Body of pancreas (tissue), 4 donors: ENCODE measurements at regions not wholly inside any gene's neighbourhood (a gene's known extent, or its start where the extent isn't known, plus 50 kb on each side); places are given as distances from the start of the nearest gene placed in this dataset.

ENCODE experiments used
- ATAC-seq: fragments of 150-250 bp; one replicate; pipeline ENCODE4 v1.9.1; 2016
- DNase-seq, 4 donors: peaks; one replicate each; pipeline ENCODE4 v3.0.0-alpha.2; 2019
- H3K27ac ChIP-seq, 4 donors: fragments of 200-600 bp; sonication (generic); 1 replicate in 3 of 4; 2 replicates in 1 of 4; pipeline versions ENCODE4 v1.5.1 to v1.6.1; 2016 to 2019; ENCODE audit warnings: mild to moderate bottlenecking in 1 of 4, mixed read lengths in 1 of 4, moderate library complexity in 1 of 4
- H3K27me3 ChIP-seq, 2 donors: fragments of 200-600 bp; sonication (generic); one replicate each; pipeline ENCODE4 v1.6.0; 2016; ENCODE audit warnings: mild to moderate bottlenecking in 1 of 2
- H3K36me3 ChIP-seq, 2 donors: fragments of 200-600 bp; sonication (generic); replicated peaks in 1 of 2; 2 replicates each; pipeline ENCODE4 v1.5.1; 2016; ENCODE audit warnings: low read depth in 2 of 2; ENCODE audit not compliant: insufficient read depth in 1 of 2
- H3K4me1 ChIP-seq: fragments of 200-600 bp; sonication (generic); one replicate; pipeline ENCODE4 v1.6.0; 2016
- H3K4me3 ChIP-seq, 2 donors: fragments of 200-600 bp; sonication (generic); 1 replicate in 1 of 2; 2 replicates in 1 of 2; pipeline ENCODE4 v1.5.1; 2016 to 2019
- H3K9me3 ChIP-seq, 3 donors: fragments of 200-600 bp; sonication (generic); 1 replicate in 2 of 3; 2 replicates in 1 of 3; pipeline ENCODE4 v1.5.1; 2016
- CTCF ChIP-seq, 7 experiments: fragments of 450-650 bp in 4 of 7; fragments of 200-600 bp in 3 of 7; sonication (generic) in 3 of 7; IDR thresholded peaks; one replicate each; pipeline ENCODE4 v1.5.1; 2016 to 2019; ENCODE audit warnings: antibody characterized with exemption in 7 of 7
- POLR2A ChIP-seq, 3 donors: fragments of 450-650 bp; IDR thresholded peaks; one replicate each; pipeline ENCODE4 v1.6.1; 2016; ENCODE audit warnings: antibody characterized with exemption in 3 of 3, mild to moderate bottlenecking in 2 of 3
- WGBS, 2 donors: methylation state at CpG; one replicate each; pipeline ENCODE4 v1.1.5; 2017; 5-methylcytosine and 5-hydroxymethylcytosine counted together
- intact Hi-C: fragments of 100-400 bp; cut with DNase I; formaldehyde crosslinking; loops from one replicate; pipeline ENCODE4 v1.15.1; 2023

DNA sequence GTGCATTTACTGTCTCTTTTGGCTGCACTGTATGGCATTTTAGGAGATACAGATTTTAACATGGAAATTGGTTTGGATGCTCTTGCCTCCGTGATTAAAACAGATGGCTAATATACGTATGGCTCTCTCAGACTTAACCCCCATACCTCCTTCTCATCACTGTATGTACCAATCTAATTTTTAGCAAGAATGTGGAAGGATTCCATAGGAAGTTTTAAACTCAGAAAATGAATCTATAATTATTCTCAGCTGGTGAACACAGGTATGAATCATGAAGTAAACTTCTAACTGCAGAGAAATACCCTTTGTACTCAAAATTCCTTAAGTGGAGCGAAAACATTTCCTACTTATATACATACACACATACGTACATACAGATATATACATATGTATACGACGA, 210.5 kb upstream of the NEIL3 start:
- Histone ChIP-seq H3K27ac (no peak overlapping the region), H3K4me3 (no peak overlapping the region), H3K9me3 (no peaks in the 10 kb centered on the region), H3K27me3 (no peaks in the 10 kb centered on the region), H3K36me3 (no peaks in the 10 kb centered on the region), H3K4me1 (no peaks in the 10 kb centered on the region)
- TF ChIP-seq POLR2A (IDR thresholded peaks at IDR 0.05) (no peak), CTCF (IDR thresholded peaks at IDR 0.05) (no peak)
- 69 to 78% methylated on average over 6 of the region's 6 CpGs for WGBS, 2 donors
- no peak for DNase-seq
- intact Hi-C loops, result no loop called here
- no peak for ATAC-seq

DNA sequence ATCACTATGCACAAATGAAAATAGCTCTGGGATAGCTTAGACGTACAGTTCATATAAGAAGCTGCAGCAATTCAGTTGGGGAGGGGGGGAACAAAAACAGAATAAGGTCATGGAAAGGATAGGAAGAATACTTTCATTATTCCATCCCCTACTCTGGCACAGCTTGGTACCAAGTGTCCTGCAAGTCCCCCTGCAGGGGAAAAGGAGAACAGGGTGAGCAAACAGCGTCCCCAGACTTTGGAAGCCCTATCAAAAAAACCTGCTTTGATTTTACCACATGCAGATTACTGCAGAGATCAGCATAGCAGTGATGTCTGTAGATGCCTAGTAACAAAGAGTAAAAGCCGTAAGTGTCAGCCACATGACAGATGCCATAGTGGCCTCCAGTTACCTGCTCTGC, 209.4 kb upstream of the NEIL3 start:
- H3K4me1 ChIP-seq, result no peaks in the 10 kb centered on the region
- DNase-seq, result no peak
- H3K9me3 ChIP-seq, result no peaks in the 10 kb centered on the region
- no peak for TF ChIP-seq POLR2A (IDR thresholded peaks at IDR 0.05)
- TF ChIP-seq CTCF (IDR thresholded peaks at IDR 0.05), result no peak
- no peaks in the 10 kb centered on the region for H3K27me3 ChIP-seq
- no peak overlapping the region for H3K4me3 ChIP-seq
- no peak for ATAC-seq
- intact Hi-C loops, result no loop called here
- WGBS, 2 donors, result 59 to 74% methylated on average over 3 of the region's 3 CpGs
- H3K36me3 ChIP-seq, result no peaks in the 10 kb centered on the region
- no peak overlapping the region for H3K27ac ChIP-seq

GRCh38 chr4:177103619-177104018, 206.1 kb upstream of the NEIL3 start:
- intact Hi-C loops, result no loop called here
- Histone ChIP-seq H3K27ac (no peak overlapping the region), H3K36me3 (no peaks in the 10 kb centered on the region), H3K9me3 (no peaks in the 10 kb centered on the region), H3K4me1 (no peaks in the 10 kb centered on the region), H3K4me3 (no peak overlapping the region), H3K27me3 (no peaks in the 10 kb centered on the region)
- TF ChIP-seq CTCF (IDR thresholded peaks at IDR 0.05), result no peak
- no peak for TF ChIP-seq POLR2A (IDR thresholded peaks at IDR 0.05)
- DNase-seq (no peak), ATAC-seq (no peak)

DNA sequence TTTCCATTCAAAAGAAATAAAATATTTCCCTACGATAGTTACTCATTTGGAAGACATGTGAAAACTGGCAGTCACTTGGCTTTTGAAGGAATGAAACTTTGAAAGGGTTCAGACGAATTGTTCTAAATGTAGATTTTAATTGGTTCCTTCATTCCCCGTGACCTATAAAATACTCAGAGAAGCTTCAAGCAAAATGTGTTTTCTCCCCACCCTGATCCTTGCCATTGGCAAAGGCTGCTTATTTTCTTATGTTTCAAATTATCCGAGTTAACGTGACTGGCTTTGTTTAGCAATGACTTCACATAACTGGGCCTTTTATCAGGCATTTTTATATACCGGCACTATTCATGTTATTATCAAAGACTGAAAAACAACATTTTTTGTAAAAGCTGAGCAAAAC, 204.1 kb upstream of the NEIL3 start:
- DNase-seq (no peak), ATAC-seq (no peak)
- intact Hi-C loops, result no loop called here
- Histone ChIP-seq H3K27ac (no peak overlapping the region), H3K9me3 (no peaks in the 10 kb centered on the region), H3K27me3 (no peaks in the 10 kb centered on the region), H3K4me3 (no peak overlapping the region), H3K36me3 (no peaks in the 10 kb centered on the region), H3K4me1 (no peaks in the 10 kb centered on the region)
- WGBS, 2 donors, result 73 to 75% methylated on average over 6 of the region's 6 CpGs
- TF ChIP-seq CTCF (IDR thresholded peaks at IDR 0.05) (no peak), POLR2A (IDR thresholded peaks at IDR 0.05) (no peak)

DNA sequence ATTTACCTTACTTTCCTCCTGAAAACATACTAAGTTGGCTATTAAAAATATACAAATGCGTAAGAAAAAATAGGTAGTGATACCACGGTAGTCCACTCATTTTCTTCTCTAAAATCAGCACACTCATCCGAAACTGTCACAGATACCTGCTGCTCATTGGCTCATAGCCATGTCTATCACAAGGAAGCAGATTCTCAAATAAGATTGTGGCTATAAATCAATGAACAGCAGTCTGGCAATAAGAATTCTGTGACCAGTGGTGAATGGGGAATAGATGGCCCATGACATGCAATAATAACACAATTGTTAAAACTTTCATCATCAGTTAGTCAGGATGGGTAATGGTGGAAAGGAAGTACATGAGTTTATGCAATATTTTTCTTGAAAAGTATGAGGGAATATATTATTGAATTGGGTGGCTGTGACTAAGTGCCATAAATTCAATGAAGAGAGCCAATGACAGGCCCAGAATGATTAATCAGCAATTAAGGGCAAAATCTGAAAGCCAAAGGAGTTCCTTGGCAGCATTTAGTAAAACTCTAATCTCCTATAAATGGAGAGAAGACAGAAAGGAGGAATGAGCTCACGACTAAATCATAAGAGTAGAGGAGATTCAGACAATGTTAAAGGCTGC, 202.3 kb upstream of the NEIL3 start:
- WGBS, 2 donors, result 27 to 37% methylated on average over 4 of the region's 4 CpGs
- no peaks in the 10 kb centered on the region for H3K36me3 ChIP-seq
- intact Hi-C loops, result no loop called here
- ATAC-seq (no peak), DNase-seq (no peak)
- H3K27me3 ChIP-seq, result no peaks in the 10 kb centered on the region
- no peaks in the 10 kb centered on the region for H3K9me3 ChIP-seq
- H3K4me3 ChIP-seq, result no peak overlapping the region
- no peak for TF ChIP-seq POLR2A (IDR thresholded peaks at IDR 0.05)
- no peak for TF ChIP-seq CTCF (IDR thresholded peaks at IDR 0.05)
- no peaks in the 10 kb centered on the region for H3K4me1 ChIP-seq
- no peak overlapping the region for H3K27ac ChIP-seq
